ENCODE measurements at regions not wholly inside any gene's neighbourhood (a gene's known extent, or its start where the extent isn't known, plus 50 kb on each side); places are given as distances from the start of the nearest gene placed in this dataset.

DNA sequence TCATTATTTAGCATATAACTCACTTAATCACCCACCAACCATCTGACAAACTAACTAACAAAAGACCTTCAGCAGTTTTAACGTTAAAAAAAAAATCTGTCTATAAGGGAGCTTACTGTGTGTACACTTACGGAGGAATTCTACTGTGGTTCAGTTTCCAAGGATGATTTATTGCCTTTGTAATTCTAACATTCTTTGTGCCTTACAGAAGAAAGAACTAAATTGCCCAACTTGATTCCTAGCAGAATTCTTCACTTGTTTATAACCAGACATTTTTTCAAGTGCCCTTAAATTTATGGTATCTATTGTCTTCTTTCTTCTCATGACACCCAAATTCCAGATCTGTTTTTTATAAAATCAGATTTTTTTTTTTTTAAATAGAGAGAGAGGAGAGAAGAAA lies 119.7 kb upstream of the IGSF10 start:
- POLR2A ChIA-PET (ENCODE audit: unreplicated experiment), result no interaction called here
- CTCF ChIA-PET, result no interaction called here
- H3K27ac ChIP-seq, result no peak overlapping the region

DNA sequence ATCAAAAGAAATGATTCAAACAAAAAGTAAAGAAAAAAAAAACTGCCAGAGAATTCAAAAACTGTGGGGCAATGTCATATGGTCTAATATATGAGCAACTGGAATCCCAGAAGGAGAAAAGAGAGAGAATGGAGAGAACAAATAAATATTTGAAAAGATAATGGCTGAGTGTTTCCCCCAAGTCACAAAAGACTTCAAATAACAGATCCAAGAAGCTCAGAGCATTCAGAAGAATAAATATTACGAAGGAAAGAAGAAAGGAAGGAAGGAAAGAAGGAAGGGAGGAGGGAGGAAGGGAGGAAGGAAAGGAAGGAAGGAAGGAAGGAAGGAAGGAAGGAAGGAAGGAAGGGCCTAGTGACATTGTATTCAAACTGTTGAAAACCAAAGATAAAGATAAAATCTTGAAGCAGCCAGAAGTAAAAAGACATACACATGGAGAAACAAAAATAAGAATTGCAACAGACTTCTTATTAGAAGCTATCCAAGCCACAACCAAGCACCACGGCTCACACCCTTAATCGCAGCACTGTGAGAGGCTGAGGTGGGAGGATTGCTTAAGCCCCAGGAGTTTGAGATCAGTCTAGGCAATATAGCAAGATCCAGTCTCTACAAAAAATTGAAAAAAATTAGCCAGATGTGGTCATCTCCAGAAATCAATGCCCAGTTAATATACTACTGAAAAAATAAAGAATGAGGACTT lies 118.9 kb upstream of the IGSF10 start:
- no peak for TF ChIP-seq EZH2 (IDR thresholded peaks at IDR 0.05; ENCODE audit: low read depth)
- TF ChIP-seq, protein P1, sequence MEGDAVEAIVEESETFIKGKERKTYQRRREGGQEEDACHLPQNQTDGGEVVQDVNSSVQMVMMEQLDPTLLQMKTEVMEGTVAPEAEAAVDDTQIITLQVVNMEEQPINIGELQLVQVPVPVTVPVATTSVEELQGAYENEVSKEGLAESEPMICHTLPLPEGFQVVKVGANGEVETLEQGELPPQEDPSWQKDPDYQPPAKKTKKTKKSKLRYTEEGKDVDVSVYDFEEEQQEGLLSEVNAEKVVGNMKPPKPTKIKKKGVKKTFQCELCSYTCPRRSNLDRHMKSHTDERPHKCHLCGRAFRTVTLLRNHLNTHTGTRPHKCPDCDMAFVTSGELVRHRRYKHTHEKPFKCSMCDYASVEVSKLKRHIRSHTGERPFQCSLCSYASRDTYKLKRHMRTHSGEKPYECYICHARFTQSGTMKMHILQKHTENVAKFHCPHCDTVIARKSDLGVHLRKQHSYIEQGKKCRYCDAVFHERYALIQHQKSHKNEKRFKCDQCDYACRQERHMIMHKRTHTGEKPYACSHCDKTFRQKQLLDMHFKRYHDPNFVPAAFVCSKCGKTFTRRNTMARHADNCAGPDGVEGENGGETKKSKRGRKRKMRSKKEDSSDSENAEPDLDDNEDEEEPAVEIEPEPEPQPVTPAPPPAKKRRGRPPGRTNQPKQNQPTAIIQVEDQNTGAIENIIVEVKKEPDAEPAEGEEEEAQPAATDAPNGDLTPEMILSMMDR (conservative IDR thresholded peaks at IDR 0.05), result no peak

More for the DNA sequence above, 119.7 kb upstream of the IGSF10 start:
- Histone ChIP-seq H3K9me2 (ENCODE audit: insufficient read depth) (no peaks in the 10 kb centered on the region; the same call in 1 of the 2 replicates), H3K79me2 (ENCODE audit: low read depth) (no peaks in the 10 kb centered on the region), H3K4me1 (replicated peaks; ENCODE audit: insufficient read depth) (no peaks in the 10 kb centered on the region), H3K4me2 (no peak overlapping the region), H3K4me3 (no peak overlapping the region), H3K9me3 (ENCODE audit: insufficient read depth, low read depth) (no peaks in the 10 kb centered on the region), H3K36me3 (ENCODE audit: low read depth) (no peaks in the 10 kb centered on the region), H3F3A (ENCODE audit: insufficient read depth, low read depth) (no peaks in the 10 kb centered on the region), H2AFZ (no peak overlapping the region; the same call in 1 of the 2 replicates), H3K27me3 (ENCODE audit: insufficient read depth, low read depth) (no peaks in the 10 kb centered on the region), H4K20me1 (ENCODE audit: insufficient read depth) (no peaks in the 10 kb centered on the region)
- no peak for DNase-seq
- TF ChIP-seq, protein P1 (conservative IDR thresholded peaks at IDR 0.05), result no peak
- no peak for TF ChIP-seq EZH2 (IDR thresholded peaks at IDR 0.05; ENCODE audit: low read depth)
- intact Hi-C loops (cut with micrococcal nuclease; ENCODE audit: unreplicated experiment), result no loop called here
- no TSS peak for BruUV-seq (replicated peaks)

DNA sequence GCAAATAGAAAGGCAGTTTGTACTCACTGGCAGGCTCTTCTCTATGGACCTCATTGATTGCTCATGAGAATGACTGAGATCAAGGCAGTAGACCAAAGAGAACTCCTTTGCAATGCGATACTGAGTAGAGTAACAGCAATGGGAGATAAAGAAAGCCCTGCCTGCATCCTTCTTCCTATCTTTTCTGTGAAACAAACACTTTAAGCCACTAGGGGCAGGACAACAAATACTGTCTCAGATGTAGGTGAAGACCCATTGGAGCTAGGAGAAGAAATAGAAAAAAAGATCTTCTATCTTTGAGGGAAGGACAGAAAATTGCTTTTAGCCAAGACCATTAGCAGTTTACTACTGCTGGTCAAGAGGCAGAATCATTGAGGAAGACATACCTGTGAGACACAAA lies 117.6 kb upstream of the IGSF10 start:
- no peaks in the 10 kb centered on the region for H3K79me2 ChIP-seq (ENCODE audit: low read depth)
- H3K27ac ChIP-seq, result no peak overlapping the region
- H3K9me2 ChIP-seq (ENCODE audit: insufficient read depth), result no peaks in the 10 kb centered on the region; the same call in 1 of the 2 replicates
- no peak overlapping the region for H2AFZ ChIP-seq
- DNase-seq, result no peak
- H3K4me2 ChIP-seq, result no peak overlapping the region
- ChIA-PET CTCF (no interaction called here), POLR2A (ENCODE audit: unreplicated experiment) (no interaction called here)
- H3K4me1 ChIP-seq (replicated peaks; ENCODE audit: insufficient read depth), result no peaks in the 10 kb centered on the region
- no TSS peak for BruUV-seq (replicated peaks)
- no peaks in the 10 kb centered on the region for H4K20me1 ChIP-seq (ENCODE audit: insufficient read depth)
- no peaks in the 10 kb centered on the region for H3K36me3 ChIP-seq (ENCODE audit: low read depth)
- no peaks in the 10 kb centered on the region for H3F3A ChIP-seq (ENCODE audit: insufficient read depth, low read depth)
- H3K9me3 ChIP-seq (ENCODE audit: insufficient read depth, low read depth), result no peaks in the 10 kb centered on the region
- TF ChIP-seq EZH2 (IDR thresholded peaks at IDR 0.05; ENCODE audit: low read depth), result no peak
- TF ChIP-seq, protein P1 (conservative IDR thresholded peaks at IDR 0.05), result no peak; the same call in 1 of the 2 replicates
- intact Hi-C loops (cut with micrococcal nuclease; ENCODE audit: unreplicated experiment), result no loop called here
- no peak overlapping the region for H3K4me3 ChIP-seq
- no peaks in the 10 kb centered on the region for H3K27me3 ChIP-seq (ENCODE audit: insufficient read depth, low read depth)

More for the DNA sequence above, 118.9 kb upstream of the IGSF10 start:
- BruUV-seq (replicated peaks), result no TSS peak
- 0 out of 2 replicates have a peak overlapping the region, but pooled peaks have one; percentile 20 for H2AFZ ChIP-seq
- ChIA-PET POLR2A (ENCODE audit: unreplicated experiment) (no interaction called here), CTCF (no interaction called here)
- no peaks in the 10 kb centered on the region for H3K27me3 ChIP-seq (ENCODE audit: insufficient read depth, low read depth)
- H4K20me1 ChIP-seq (ENCODE audit: insufficient read depth), result no peaks in the 10 kb centered on the region
- H3F3A ChIP-seq (ENCODE audit: insufficient read depth, low read depth), result no peaks in the 10 kb centered on the region
- no peaks in the 10 kb centered on the region for H3K36me3 ChIP-seq (ENCODE audit: low read depth)
- no peak overlapping the region for H3K27ac ChIP-seq
- no peaks in the 10 kb centered on the region for H3K79me2 ChIP-seq (ENCODE audit: low read depth)
- no peak overlapping the region for H3K4me3 ChIP-seq
- no peaks in the 10 kb centered on the region; the same call in 1 of the 2 replicates for H3K9me2 ChIP-seq (ENCODE audit: insufficient read depth)
- intact Hi-C loops (cut with micrococcal nuclease; ENCODE audit: unreplicated experiment), result no loop called here
- DNase-seq, result no peak
- no peak overlapping the region for H3K4me2 ChIP-seq
- H3K9me3 ChIP-seq (ENCODE audit: insufficient read depth, low read depth), result no peaks in the 10 kb centered on the region
- H3K4me1 ChIP-seq (replicated peaks; ENCODE audit: insufficient read depth), result no peaks in the 10 kb centered on the region

All from PC-9 (cell line).